GM23338 (cell line): ENCODE measurements at regions not wholly inside any gene's neighbourhood (a gene's known extent, or its start where the extent isn't known, plus 50 kb on each side); places are given as distances from the start of the nearest gene placed in this dataset.

Source experiments
- CTCF ChIP-seq, 2 experiments: fragments of 200-600 bp in 1 of 2; sonication (generic) in 1 of 2; conservative IDR thresholded peaks; 2 replicates each; pipeline versions ENCODE4 v1.5.1 to v1.6.1; 2016 to 2017; ENCODE audit warnings: antibody characterized with exemption in 2 of 2, low read depth in 2 of 2, mild to moderate bottlenecking in 2 of 2, moderate library complexity in 1 of 2
- ETS1 ChIP-seq: IDR thresholded peaks from 2 replicates; pipeline ENCODE4 v1.6.1; 2016; ENCODE audit warnings: antibody characterized with exemption
- EZH2 ChIP-seq: fragments of 200-600 bp; sonication (generic); IDR thresholded peaks from one replicate; pipeline ENCODE4 v1.8.0; 2017; ENCODE audit warnings: antibody characterized with exemption, mild to moderate bottlenecking, low read depth; ENCODE audit not compliant: unreplicated experiment
- EZH2phosphoT487 ChIP-seq: fragments of 200-600 bp; sonication (generic); IDR thresholded peaks from one replicate; pipeline ENCODE4 v1.8.1; 2018; ENCODE audit warnings: antibody characterized with exemption; ENCODE audit not compliant: unreplicated experiment
- JUNB ChIP-seq: IDR thresholded peaks from one replicate; pipeline ENCODE4 v1.6.1; 2016; ENCODE audit warnings: antibody characterized with exemption; ENCODE audit not compliant: unreplicated experiment
- NANOG ChIP-seq: IDR thresholded peaks from 2 replicates; pipeline ENCODE4 v1.6.1; 2016; ENCODE audit warnings: antibody characterized with exemption, borderline replicate concordance
- POLR2AphosphoS5 ChIP-seq: IDR thresholded peaks from 2 replicates; pipeline ENCODE4 v1.6.1; 2016; ENCODE audit warnings: antibody characterized with exemption, low read depth
- REST ChIP-seq: IDR thresholded peaks from one replicate; pipeline ENCODE4 v1.6.1; 2018; ENCODE audit warnings: antibody characterized with exemption; ENCODE audit not compliant: unreplicated experiment
- ZNF114 ChIP-seq: fragments of 250-450 bp; sonication (Bioruptor Pico); IDR thresholded peaks from 2 replicates; pipeline ENCODE4 v1.5.0; 2020; ENCODE audit warnings: mild to moderate bottlenecking, moderate library complexity
- ZNF331 ChIP-seq: fragments of 250-450 bp; sonication (Bioruptor Pico); IDR thresholded peaks from 2 replicates; pipeline ENCODE4 v1.5.0; 2020; ENCODE audit warnings: low read depth, mild to moderate bottlenecking, moderate library complexity
- ZNF462 ChIP-seq: fragments of 250-450 bp; sonication (Bioruptor Pico); IDR thresholded peaks from 2 replicates; pipeline ENCODE4 v1.5.0; 2020; ENCODE audit warnings: mild to moderate bottlenecking, moderate library complexity

GRCh38 chr17:43328650-43329049 is 70.1 kb upstream of the ARL4D start:
- TF ChIP-seq CTCF (conservative IDR thresholded peaks at IDR 0.05; ENCODE audit: low read depth in 2 of 2) = no peak
- TF ChIP-seq EZH2 = no peak
- TF ChIP-seq ZNF462 = no peak
- no peak for TF ChIP-seq REST
- no peak for TF ChIP-seq POLR2AphosphoS5
- no peak for TF ChIP-seq ETS1
- no peak for TF ChIP-seq EZH2phosphoT487
- no peak for TF ChIP-seq NANOG
- TF ChIP-seq ZNF114 (CRISPR knock-in tag) = no peak
- TF ChIP-seq ZNF331 (CRISPR knock-in tag) = no peak
- TF ChIP-seq JUNB = no peak
